ENCODE measurements at regions not wholly inside any gene's neighbourhood (a gene's known extent, or its start where the extent isn't known, plus 50 kb on each side); places are given as distances from the start of the nearest gene placed in this dataset.

- Histone ChIP-seq H3K9me3 (peaks cover 0 to 16% (median 4%) of the 10 kb centered on the region in 11 donors), H3K27ac (no peak overlapping the region), H3K4me3 (no peak overlapping the region), H3K4me1 (no peaks in the 10 kb centered on the region), H3K36me3 (no peaks in the 10 kb centered on the region), H3K27me3 (no peaks in the 10 kb centered on the region)
- DNase-seq (no peak), ATAC-seq (no peak)
- intact Hi-C loops (cut with DNase I): no loop called here
- TF ChIP-seq, protein P1, sequence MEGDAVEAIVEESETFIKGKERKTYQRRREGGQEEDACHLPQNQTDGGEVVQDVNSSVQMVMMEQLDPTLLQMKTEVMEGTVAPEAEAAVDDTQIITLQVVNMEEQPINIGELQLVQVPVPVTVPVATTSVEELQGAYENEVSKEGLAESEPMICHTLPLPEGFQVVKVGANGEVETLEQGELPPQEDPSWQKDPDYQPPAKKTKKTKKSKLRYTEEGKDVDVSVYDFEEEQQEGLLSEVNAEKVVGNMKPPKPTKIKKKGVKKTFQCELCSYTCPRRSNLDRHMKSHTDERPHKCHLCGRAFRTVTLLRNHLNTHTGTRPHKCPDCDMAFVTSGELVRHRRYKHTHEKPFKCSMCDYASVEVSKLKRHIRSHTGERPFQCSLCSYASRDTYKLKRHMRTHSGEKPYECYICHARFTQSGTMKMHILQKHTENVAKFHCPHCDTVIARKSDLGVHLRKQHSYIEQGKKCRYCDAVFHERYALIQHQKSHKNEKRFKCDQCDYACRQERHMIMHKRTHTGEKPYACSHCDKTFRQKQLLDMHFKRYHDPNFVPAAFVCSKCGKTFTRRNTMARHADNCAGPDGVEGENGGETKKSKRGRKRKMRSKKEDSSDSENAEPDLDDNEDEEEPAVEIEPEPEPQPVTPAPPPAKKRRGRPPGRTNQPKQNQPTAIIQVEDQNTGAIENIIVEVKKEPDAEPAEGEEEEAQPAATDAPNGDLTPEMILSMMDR (IDR thresholded peaks at IDR 0.05): no peak
- WGBS, 2 donors: 54 to 60% methylated on average over 7 of the region's 7 CpGs
Observed at GRCh38 chr20:40370800-40371199, 318.2 kb downstream of the MAFB start.

DNA sequence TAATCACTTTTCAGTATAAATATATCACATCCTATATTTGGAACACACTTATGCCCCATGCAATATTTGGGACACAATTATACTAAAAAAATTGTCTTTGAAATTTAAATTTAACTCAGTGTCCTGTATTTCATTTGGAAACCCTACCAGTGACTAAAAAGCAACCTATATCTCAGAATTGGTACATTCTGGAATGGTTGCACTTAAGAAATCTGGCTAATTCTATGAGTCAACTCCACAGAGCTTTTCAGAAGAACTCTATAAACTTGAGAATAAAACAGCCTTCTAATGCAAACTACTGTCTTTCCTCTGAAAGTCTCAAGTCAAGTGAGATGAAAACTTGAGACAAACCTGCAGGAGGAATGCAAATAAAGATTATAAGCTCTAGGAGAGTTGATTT is 320.2 kb downstream of the MAFB start:
- no peak for ATAC-seq
- no peaks in the 10 kb centered on the region for H3K9me3 ChIP-seq
- H3K27me3 ChIP-seq: peaks cover 0 to 10% (median 0%) of the 10 kb centered on the region in 7 donors
- no peak for DNase-seq
- intact Hi-C loops (cut with DNase I): no loop called here
- H3K27ac ChIP-seq: no peak overlapping the region
- no peaks in the 10 kb centered on the region for H3K36me3 ChIP-seq
- H3K4me1 ChIP-seq: no peaks in the 10 kb centered on the region
- TF ChIP-seq, protein P1 (IDR thresholded peaks at IDR 0.05): no peak
- no peak overlapping the region for H3K4me3 ChIP-seq

- no peak overlapping the region for H3K27ac ChIP-seq
- TF ChIP-seq, protein P1 (IDR thresholded peaks at IDR 0.05): no peak
- H3K4me3 ChIP-seq: no peak overlapping the region
- DNase-seq (no peak), ATAC-seq (no peak)
- WGBS, 2 donors: 74 to 81% methylated on average over 1 of the region's 1 CpG
- no peaks in the 10 kb centered on the region for H3K36me3 ChIP-seq
- H3K27me3 ChIP-seq: peaks cover 0 to 29% (median 6%) of the 10 kb centered on the region in 7 donors
- intact Hi-C loops (cut with DNase I): no loop called here
- H3K4me1 ChIP-seq: peaks cover 0 to 10% (median 0%) of the 10 kb centered on the region in 9 donors
- H3K9me3 ChIP-seq: no peaks in the 10 kb centered on the region
Observed at GRCh38 chr20:40361916-40362315, 327.1 kb downstream of the MAFB start.

DNA sequence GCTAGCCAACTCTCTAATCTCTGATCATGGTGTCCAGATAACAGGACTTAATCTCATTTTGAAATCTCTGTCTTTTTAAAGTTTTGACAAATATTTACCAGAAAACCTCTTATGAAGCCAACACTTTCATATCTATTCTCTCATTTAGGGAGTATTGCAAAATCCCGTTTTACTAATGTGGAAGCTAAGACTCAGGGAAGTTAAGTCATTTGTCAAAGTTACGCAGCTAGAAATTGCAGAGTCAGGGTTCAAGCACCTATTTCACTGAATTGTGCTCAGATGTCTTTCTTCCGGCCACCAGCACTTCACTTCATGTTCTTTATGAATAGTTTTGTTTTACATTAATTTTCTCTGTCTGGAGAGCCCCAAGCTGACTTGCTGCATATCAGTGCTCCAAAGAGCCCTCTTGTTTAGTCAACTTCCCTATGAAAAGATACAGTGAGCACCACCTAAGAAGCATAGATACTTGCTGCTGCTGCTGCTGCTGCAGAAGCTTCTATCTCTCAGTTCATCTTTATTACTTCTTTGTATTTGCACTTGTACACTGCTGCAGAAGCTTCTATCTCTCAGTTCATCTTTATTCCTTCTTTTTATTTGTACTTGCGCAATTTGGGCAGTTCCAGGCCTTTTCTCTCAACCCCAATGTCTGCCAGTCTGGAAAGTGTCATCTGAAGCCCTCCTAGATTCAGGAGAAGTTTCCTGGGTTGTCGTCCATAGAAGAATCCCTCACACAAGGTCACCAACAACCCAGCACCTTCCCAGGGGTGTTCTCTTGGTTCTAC is 329.7 kb downstream of the MAFB start:
- intact Hi-C loops (cut with DNase I): no loop called here
- TF ChIP-seq, protein P1 (IDR thresholded peaks at IDR 0.05): no peak
- 76 to 78% methylated on average over 5 of the region's 5 CpGs for WGBS, 2 donors
- no peak for DNase-seq
- H3K4me3 ChIP-seq: no peak overlapping the region
- no peaks in the 10 kb centered on the region for H3K9me3 ChIP-seq
- H3K36me3 ChIP-seq: no peaks in the 10 kb centered on the region
- H3K27me3 ChIP-seq: peaks cover 0 to 21% (median 6%) of the 10 kb centered on the region in 7 donors
- ATAC-seq: no peak
- peaks cover 0 to 10% (median 0%) of the 10 kb centered on the region in 9 donors for H3K4me1 ChIP-seq
- H3K27ac ChIP-seq: peak overlapping the region in 1 of 10 donors; percentile 73
